GM19468 (cell line): ENCODE measurements at regions not wholly inside any gene's neighbourhood (a gene's known extent, or its start where the extent isn't known, plus 50 kb on each side); places are given as distances from the start of the nearest gene placed in this dataset.
"Not testable (repeated sequence)": the region's sequence is repeated elsewhere in the genome, so short reads cannot be mapped to it uniquely, and the experiment has no call there.

Experiments used
- ATAC-seq: cut with Tn5 transposase; IDR thresholded peaks from one replicate; pipeline ENCODE4 v1.9.1; 2021; ENCODE audit warnings: mild to moderate bottlenecking, moderate library complexity, moderate number of reproducible peaks; ENCODE audit not compliant: unreplicated experiment; ENCODE audit errors: extremely low read depth

DNA sequence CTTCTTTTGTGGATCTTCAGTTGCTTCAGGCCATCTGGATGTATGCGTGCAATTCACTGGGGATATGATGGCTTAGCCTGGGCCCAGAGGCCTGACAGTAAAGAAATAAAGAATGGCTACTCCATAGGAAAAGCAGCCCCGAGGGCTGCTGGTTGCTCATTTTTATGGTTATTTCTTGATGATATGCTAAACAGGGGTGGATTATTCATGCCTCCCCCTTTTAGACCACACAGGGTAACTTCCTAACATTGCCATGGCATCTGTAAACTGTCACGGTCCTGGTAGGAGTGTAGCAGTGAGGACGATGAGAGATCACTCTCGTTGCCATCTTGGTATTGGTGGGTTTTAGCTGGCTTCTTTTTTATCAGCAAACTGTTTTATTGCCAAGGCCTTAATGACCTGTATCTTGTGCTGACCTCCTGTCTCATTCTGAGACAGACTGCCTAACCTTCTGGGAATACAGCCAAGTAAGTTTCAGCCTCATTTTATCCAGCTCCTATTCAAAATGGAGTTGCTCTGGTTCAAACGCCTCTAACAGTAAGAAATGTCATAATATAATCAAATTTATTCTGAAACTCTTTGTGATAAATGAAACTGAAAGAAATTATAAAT, 60.5 kb downstream of the DSEL start:
- ATAC-seq = no peak

DNA sequence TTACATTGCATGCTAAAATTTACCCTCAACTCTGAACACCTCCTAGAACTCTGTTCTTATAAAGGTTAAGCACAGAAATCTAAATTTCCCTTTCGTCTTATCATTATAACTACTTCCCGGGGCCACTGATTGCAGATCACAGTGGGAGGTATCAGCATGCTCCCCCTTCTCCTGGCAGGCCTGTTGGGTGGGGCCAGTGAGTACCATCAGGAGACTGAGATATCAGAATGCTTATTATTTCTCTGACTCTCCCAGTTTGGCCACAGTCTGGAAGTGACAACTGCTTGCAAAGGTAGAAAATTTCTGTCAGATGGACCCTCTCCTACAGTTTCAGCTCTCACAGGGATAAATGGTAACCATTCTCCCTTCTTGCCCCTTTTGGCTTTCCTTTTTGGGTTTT, 62.6 kb downstream of the DSEL start:
- no peak for ATAC-seq

DNA sequence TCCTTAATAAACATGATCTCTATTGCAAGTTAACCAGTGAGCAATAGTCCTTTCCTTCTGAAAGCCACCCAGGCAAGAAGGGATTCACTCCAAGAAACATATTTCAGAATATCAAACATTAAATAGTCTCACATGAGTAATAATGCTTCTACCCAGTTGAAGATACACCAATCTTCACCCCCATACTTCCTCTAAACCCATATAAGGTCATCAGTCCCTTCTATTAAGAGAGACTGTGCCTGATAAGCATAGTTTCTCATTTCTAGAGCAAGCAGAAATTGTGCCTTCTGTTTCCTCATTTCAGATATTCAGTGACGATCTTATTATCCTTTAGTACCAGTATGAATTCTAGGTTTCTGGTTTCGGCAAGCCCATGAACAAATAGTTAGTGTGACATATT, 64.6 kb downstream of the DSEL start:
- no peak for ATAC-seq

DNA sequence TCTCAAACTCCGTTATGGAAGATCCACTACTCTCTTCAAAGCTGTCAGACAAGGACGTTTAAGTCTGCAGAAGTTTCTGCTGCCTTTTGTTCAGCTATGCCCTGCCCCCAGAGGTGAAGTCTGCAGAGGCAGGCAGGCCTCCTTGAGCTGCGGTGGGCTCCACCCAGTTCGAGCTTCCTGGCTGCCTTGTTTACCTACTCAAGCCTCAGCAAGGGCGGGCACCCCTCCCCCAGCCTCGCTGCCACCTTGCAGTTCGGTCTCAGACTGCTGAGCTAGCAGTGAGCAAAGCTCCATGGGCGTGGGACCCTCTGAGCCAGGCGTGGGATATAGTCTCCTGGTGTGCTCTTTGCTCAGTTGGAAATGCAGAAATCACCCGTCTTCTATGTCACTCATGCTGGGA, 65.4 kb downstream of the DSEL start:
- ATAC-seq = not testable (repeated sequence)

DNA sequence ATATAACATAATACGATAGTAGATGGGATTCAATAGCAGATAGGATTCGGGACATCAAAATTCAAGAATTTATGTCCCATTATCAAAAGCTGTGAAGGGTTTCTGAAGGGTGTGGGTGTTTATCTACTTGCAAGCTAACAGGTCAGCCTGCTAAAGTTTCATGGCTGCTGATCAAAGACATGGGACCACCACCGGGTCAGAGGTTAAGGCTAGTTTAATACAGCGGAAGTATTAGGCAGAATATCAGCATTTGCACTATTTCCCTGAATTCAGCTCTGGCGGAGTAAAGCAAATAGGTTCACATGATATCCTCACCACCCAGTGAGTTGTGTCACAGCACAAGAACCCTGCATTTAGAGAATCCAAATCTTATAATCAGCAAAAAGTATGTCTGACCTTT, 82.5 kb downstream of the DSEL start:
- ATAC-seq = no peak

DNA sequence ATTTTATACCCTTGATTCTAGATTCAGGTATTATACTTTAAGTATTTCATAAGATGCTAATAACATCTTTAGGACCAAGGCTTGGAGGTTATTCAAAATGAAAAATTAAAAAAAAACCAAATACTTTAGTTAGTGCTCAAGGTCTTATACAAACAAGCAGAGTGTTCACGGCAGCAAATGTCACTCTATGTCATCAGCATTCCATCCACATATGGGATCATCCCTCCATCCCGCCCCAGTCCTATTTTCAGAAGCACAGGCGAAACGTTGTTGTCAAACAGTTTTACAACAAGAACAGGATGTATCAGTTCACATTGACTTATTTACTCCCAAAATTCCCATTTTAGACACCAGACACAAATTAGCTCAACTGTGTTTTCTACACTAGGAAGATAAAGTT, 83.7 kb downstream of the DSEL start:
- ATAC-seq = no peak

DNA sequence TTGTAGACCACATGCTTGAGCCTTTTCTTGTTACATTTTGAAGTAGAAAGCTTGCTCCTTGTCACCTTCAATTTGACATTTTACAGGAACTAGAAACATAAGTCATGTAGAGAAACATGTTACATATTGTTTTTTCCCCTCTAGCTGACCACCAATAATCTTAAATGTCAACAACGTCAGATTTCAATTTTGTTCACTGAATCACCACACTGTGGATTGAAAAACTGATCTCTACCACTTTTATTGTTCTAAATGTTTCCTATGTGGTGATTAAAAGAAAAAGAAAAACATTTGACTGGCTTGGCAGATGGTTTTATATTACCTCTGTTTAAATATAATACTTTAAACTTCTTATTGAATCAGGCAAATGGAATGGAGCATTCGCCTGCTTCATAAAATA, 87.7 kb downstream of the DSEL start:
- no peak for ATAC-seq

DNA sequence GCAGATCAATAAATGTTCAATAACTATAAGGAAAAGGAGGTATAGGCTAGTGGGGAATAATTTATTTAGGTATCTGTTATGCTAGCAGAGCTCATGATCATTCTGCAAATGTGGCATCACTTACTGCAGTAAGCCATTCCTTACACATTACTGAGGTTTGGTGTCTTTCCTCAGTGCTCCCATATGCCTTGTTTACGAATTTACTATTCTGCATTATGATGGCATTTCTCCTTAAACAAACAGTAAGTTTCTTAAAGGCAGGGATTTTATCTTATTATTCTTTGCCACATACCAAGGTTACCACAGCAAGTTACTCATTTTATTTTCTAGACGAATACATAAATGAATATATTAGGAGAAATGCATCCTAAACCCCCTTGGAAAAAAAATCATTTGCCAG, 88.4 kb downstream of the DSEL start:
- no peak for ATAC-seq

DNA sequence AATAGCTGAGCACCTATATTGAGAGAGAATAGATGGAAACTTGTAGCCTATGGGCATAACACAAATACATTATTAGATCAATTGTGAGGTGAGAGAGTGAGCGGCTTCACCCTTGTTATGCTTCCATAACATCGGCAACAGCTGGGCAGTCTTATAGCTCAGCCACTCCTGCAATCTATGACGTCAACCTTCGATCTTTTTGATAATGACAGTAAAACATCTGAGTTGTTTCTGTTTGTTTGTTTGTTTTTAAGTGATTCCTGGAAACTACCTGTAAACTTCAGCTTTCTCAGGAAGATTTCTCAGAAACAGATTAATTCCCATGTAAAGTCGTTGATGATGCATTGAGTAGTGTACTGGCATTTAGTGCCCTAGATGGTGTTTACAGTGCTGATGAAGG, 90.0 kb downstream of the DSEL start:
- ATAC-seq = no peak

DNA sequence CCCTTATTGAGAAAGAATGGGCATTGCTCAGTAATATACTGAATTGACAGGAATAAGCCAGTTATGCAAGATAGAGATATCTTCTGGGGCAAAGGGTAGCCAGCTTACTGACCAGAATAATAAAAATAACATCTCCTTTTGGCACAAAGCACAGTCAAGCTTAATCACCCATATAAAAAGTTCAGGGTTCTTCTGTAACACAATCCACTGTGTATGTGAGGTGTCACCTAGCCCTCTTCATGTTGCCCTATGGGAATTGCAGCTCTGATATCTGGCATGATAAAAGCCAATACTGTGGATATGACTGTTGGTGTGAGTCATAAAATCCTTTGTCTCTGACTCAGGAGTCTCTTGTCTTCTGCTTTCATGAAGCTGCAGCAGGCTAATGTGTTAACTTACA, 90.8 kb downstream of the DSEL start:
- ATAC-seq = no peak

DNA sequence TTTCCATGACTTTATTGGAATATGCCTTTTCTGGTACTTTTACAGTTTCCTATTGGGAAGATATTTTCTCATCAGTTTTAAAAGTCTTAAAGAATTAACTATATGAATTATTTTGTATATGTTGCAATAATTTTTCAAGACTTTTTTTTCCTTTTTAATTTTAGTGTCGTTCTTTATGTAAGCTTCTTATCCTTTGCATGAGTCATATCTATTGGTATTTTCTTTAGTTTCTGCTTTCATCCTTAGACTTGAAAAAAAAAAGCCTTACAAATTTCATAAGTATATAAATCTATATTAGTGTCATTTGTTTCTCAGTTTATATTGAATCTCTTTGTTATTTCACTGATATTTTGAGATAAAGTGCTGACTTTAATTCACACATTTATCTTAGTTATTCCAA, 94.9 kb downstream of the DSEL start:
- ATAC-seq = no peak

DNA sequence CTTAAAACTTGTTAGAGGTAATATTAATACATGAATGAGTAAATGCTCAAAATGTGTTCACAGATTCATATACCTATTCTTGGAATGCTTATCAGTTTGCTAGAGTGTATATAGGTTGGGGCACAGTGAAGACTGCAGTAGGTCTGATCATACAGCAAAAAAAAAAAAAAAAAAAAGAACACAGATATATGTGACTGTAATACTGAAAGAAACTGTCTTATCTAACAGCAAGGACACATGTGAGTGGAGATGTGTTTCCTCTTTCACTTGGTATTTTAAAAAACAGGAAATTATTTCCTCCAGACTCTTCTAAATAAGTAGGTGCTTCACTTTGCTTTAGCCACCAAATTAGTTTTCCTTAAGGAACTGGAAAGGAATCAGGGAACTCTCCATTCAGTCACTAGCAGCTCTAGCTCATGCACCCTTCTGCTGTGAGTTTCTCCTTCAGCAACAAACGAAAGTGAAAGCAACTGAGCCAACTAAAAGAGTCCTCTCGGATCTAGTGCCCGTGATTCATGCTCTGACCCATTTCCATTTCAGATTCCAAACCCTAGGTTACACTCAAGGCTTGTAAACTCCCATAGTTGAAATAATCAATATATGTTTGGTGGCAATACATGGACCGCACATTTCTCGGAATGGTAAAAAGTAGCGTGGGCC, 98.5 kb downstream of the DSEL start:
- ATAC-seq = peak; percentile 82

DNA sequence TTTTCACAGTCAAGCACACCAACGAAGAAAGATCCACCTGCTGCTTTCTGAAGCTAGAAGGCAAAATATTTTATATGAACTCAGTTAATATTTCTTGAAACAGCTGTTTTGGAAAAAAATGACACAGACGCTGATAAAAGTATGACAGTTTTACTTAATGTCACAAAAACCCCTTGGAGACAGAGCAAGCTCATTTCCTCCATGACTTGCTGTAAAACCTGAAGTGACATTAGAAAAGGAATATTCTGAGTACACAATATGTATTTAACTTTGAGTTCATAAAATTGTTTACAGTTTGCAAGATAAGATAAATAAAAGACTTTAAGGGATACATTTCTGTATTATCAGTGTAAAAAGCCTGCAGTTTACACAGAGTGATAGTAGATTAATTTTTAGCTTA, 105.4 kb downstream of the DSEL start:
- no peak for ATAC-seq

DNA sequence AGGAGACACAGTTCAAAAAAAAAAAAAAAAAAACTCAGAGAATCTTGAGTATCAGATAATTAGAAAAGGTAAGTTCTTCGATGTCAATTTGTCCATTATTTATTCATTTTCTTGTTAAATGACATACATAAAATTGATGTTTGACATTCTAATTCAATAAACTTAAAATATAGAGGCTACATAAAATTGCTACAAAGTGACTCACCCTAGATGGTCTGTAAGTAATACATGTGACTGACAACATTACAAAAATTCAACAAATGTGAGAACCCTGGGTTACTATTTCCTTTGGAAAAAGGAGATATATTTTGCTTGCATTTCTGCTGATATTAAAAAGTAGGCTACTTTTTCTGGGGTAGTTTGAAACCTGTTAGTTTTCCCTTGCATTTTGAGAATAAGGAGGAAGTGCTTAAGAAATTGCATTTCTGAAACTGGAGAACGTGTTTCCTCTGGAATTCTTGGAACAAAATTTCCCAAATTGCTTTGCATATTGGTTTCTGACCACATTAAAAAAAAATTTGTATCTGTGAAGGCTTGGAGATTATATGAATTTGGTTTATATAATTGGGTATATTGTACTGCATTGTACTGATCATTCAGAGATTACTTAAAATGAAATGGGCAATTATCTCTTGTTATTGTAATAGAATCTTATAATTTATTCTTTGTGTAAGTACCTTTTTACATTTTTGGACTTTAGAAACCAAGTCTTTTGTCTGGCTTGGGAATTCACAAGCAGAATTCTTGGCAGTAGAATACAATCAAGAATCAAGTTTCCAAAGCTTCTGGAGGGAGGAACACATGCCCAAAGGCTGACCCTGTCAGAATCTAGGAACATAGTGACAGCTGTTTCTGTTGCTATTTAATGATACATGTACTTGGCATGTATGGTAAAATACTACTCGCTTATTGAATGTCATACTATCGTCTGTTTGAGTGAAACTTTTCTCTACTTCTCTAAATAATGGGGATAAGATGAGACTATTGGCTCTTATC, 106.1 kb downstream of the DSEL start:
- ATAC-seq = no peak

DNA sequence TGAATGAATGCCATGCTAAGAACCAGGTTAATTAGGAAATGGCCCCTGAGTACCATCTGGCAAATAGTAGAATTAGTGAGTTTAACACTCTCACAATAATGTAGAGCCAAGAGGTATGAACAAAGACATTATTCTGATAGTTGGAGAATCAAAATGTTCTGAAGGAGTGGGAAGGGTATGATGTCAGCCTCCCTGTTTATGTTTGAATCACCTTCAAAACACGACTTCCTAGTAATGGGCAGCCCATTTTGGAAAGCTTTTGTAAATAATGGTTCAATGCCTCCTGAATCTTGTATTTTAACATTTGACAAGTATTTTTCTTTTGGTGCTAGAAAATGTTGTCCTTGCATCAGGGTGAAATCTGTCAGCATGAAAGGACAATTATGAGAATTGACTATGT, 108.3 kb downstream of the DSEL start:
- no peak for ATAC-seq

DNA sequence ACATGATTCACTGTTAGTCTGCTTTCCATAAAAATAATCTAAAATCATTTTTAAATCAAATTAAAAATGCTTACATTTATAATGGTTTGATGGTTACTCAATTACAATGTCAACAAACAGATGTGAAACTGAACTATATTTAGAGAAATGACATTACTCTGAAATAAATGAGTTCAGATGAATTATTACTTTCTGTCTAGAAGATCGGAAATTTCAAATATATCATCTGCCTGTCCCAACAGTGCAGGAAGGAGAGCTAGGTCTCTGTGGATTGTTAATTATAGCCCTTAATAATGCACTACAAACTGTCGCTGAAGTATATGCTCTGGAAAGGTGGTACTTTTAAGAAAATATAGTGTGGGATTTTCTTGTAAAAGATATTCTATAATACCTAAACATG, 109.8 kb downstream of the DSEL start:
- ATAC-seq = no peak

DNA sequence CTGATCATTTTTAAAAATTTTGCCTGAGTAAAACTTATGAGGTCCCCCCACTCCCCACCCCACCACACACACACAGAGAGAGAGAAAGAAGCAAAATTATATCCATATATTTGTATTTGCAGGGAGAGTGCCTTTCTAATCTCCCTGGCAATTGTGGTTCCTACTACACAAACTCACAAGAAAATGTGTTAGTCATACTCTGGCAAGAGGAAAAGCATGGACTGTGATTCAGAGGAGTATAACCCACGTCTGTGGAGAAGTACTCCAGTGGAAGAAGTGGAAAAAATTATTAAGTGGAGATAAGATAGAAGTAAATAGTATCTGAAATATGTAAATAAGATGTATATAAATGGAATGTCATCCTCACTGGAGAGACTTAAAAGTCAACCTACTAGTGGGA, 114.0 kb downstream of the DSEL start:
- ATAC-seq = no peak

DNA sequence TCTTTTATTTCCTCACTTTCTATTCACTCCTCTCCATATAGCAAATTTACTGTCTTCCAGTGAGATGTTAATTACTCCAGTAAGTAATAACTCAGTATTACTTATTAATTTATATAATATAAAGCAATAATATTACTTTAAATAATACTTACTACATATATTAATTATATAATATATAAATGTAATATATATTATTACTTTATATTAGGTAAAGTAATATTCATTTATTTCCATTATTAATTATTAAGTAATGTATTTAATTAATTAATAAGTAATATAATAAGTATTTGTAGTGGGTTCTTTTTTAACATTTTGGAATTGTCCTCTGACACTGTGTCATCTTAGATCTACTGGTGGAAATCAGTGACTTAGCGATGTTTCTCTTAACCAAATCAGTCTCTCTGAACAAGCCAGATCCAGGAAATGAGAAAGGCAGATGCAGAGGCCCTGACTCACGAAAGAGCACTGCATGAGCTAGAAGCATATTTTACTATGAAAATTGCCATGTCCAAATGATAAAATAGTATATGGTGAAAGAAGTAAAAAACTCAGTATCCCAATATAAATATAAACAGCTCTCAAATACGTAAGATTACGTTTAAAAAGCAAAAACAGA, 115.9 kb downstream of the DSEL start:
- no peak for ATAC-seq

DNA sequence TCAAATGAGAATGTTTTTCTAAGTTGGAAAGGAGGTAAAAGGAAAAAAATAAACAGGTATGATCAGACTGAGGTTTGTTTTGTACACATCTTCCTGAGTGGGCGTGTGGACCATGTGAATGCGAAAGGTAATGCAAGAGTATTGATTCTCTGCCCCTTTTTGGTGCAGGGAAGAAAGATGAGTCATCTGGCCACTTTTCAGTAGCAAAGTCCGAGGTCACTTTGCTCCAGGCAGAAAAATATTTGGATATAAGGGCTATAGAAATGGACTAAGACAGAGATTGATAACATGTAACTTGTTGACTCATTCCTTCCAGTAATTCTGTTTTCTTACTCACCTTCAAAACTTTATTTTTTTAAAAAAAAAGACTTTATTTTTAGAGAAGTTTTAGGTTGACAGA, 130.5 kb downstream of the DSEL start:
- ATAC-seq = no peak

DNA sequence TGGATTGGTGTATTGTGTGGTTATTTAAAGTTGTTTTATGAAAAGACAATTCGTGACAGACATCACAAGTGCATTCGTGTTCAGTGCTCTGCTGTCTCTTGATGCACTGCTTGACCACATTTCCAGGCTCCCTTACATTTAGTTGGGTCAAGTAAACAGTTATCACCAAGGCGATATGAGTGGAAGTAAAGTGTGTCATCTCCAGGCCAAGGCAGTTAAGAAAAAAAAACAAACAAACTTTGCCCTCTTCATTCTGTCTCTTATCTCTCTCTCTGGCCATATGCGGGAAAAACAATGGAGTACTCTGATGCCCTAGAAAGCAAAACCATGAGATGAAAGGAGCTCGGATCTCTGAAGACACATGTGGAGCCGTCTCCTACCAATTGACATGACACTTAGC, 131.1 kb downstream of the DSEL start:
- ATAC-seq = no peak

DNA sequence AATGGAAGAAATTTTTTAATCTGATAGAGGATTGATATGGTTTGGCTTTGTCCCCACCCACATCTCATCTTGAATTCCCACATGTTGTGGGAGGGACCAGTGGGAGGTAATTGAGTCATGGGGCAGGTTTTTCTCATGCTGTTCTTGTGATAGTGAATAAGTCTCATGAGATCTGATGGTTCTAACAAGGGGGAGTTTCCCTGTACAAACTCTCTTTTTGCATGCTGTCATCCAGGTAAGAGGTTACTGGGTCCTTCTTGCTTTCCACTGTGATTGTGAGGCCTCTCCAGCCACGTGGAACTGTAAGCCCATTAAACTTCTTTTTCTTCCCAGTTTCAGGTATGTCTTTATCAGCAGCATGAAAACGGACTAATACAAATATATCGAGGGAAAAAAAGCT, 132.5 kb downstream of the DSEL start:
- not testable (repeated sequence) for ATAC-seq
